GM21737 (cell line): ENCODE measurements at regions not wholly inside any gene's neighbourhood (a gene's known extent, or its start where the extent isn't known, plus 50 kb on each side); places are given as distances from the start of the nearest gene placed in this dataset.
"Not testable (repeated sequence)": the region's sequence is repeated elsewhere in the genome, so short reads cannot be mapped to it uniquely, and the experiment has no call there.

Source experiments
- ATAC-seq: cut with Tn5 transposase; IDR thresholded peaks from one replicate; pipeline ENCODE4 v1.9.1; 2021; ENCODE audit warnings: mild to moderate bottlenecking, moderate library complexity; ENCODE audit not compliant: unreplicated experiment

DNA sequence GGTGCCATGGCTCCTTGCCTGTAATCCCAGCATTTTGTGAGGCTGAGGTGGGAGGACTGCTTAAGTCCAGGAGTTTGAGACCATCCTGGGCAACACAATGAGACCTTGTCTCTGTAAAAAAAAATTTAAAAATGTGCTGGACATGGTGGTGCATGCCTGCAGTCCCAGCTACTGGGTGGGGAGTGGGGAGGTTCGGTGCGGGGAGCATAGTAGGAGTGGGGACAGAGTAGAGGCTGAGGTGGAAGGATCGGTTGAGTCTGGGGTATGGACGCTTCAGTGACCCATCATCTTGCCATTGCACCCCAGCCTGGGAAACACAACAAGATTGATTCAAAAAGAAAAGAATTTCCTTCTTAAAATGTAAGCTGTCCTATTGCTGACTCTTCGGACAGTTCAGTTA, 1490.0 kb upstream of the GBE1 start:
- no peak for ATAC-seq

DNA sequence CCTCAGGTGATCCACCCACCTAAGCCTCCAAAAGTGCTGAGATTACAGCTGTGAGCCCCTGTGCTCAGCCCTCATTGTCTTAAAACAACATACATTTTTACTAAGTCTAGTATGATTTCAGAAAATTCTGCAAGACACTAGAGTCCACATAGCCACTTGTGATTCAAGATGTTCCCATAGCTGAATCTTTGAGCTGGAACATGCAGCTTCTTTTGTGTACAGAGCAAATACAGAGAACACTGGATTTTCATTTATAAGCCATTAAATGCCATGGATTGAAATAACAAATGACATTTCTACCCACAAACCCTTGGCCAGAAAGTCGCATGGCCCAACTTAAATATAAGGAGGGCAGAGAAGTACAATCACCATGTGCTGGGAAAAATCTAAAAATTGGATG, 1489.2 kb upstream of the GBE1 start:
- no peak for ATAC-seq

DNA sequence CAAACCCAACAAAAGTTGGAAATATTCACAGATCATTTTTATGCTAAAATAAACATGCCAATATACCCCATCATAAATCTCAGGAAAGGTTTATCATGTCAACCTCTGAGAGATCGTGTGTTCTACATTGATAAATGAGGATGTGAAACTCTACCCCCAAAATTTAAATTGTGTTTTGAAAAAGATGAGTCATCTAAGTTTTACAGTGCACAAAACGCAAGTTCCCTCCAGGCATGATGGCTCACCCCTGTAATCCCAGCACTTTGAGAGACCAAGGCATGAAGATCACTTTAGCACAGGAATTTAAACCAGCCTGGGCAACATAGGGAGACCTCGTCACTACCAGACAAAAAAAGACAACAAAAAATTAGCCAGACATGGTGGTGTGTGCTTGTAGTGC, 1487.0 kb upstream of the GBE1 start:
- no peak for ATAC-seq

DNA sequence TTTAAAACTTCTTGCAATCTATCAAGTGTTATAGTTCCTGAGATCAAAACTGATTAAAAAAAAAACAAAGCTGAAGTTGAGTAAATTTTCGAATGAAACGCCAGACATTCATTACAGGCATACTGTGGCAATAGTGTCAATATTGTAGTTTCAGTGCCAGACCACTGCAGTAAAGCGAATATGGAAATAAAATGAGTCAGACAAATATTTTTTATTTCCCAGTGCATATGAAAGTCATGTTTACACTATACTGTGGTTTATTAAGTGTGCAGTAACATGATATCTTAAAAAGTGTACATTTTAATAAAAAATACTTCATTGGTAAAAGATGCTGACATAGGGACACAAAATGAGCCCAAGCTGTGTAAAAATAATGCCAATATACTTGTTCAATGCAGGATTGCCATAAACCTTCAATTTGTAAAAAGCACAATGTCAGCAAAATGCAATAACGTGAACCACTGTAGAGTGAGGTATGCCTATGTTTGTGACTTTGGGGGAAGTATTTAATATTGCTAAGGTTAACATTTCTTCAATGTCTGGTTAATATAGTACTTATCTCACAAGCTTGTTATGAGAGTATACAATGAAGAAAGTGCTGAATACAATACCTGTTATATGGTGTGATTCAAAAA, 1473.9 kb upstream of the GBE1 start:
- no peak for ATAC-seq

DNA sequence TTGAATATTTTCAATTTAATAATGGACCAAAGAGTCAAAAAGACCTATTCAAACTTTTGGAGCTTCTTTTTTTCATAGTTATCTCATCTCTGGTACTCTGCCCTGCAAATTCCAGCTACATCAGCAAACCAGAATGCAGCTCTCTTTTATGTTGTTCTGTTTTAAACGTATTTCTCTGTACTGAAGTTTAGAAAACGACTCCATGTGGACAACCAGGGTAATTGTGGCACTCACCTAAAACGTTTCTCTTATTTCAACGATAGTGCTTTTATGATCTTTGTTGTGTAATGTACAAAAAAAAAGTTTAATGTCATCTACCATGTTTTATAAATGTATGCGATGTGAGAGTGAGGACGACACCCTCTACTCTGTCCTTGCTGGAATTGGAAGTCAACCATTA, 1472.3 kb upstream of the GBE1 start:
- no peak for ATAC-seq

DNA sequence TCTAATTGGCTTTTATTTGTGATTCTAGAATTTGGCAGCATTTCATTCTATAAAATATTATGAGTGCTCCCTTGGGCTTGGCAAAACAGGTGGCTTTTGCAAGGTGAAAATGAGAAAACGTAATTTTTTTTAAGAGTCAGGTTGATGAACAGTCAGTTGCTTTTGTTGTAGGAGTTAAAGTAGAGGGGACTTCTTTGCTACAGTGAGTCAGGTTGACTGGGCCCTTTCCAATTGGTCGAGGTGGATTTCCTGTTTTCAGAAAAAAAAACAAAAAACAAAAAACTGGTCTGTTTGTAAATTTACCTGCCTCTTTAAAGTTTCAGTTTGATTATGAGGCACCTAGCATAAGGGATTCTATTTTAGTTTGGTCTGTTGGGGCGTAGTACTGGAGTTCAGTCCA, 1469.4 kb upstream of the GBE1 start:
- ATAC-seq, result no peak

DNA sequence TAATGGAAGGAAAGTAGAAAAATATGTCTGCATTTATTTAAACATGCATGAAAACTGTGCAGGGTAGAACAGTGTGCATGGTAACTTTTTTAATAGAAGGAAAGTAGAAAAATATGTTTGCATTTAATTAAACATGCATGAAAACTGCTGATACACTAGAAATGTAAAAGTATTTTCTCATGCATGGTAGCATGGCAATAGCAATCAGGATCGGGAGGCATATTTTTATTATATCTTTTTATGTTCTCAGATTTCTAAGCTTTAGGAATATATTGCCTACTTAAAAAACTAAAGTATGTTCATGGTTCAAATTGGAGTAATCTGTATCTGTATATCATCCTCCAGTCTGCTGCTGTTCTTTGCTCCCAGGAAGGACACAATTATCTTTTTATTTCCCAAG, 1468.9 kb upstream of the GBE1 start:
- ATAC-seq, result no peak

DNA sequence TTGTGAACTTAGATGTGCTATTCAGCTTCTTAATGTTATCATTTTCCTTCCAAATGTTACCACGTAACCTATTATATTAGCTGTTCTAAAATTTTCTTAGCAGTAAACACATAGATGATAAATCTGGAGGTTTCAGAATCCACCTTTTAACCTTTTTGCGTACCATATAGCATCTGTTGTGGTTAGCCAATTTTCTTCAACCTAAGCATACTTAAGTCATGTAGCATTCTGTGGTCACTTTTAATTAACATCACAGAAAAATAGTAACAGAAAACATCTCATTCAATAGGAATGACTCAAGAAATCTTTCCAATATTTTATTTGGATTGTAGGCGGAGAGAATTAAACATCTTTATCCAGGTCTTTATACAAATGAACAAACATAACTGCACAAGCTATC, 1465.3 kb upstream of the GBE1 start:
- no peak for ATAC-seq

DNA sequence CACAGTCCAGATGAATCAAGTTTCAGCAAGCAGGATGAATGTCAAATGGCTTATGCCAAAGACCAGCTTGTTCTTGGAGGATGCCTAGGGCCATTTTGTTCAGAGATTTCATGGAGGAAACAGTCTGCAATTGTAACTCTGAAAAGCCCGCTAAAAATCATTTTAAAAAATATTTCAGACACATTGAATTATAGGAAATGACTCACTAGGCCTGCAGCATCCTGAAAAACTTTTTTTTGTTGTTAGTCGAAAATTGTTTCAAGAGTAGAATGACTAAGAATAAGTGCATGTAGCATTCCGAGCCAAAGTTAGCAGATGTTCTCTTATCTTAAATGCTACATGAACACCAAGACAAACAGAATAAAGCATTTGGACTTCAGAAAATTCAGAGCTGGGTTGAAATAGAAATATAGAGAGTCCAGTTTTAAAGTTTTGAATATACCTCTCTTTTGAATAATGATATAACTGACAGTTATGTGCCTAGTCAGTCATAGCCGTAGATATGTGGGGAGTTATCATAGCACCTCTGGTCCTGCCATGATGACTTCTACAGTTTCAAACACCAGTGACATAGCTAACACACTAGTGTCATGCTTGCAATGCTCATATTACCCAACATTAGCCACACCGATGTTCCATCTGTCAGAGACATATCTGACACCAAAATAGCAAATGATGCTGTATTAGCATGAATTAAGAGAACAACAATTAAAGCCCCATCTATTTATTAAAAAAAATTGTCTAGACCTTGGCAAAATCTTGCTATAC, 1462.8 kb upstream of the GBE1 start:
- no peak for ATAC-seq

DNA sequence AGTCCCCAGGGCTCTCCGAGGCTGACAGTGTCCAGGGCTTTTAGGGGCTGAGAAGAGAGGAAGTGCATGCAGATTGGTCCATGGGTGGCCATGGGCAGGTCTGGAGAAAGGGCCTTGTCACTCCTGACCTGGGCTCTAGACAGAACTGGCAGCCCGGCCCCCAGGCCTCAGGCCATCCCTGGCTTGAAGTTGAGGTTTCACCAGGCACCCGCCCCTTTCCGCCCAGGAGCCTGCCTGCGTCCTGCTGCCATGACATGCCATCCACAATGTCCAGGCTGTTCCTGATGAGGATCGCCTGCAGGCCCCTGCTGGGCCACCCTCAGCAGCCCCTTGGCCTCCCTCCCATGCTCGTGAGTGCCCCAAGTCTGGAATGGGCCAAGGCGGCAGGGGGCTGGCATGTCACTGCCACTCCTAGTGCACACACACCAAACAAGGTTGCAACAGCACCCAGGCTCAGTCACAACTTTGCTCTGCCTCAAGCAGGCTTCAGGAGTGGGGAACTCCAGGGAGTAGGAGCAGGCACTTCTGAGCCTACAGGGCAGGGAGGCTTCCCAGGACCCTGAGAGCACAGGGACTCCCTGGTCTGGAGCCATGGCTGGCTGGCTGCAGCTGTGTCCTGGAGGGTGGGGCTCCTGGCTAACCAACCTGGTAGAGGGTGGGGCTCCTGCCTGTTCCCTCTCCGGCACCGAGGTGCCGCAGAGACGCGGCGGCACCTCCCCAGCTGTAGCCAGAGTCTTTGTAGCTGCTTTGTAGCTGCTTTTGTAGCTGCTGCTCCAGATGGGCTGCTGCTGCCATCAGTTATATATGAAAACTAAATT, 1457.1 kb upstream of the GBE1 start:
- no peak for ATAC-seq

DNA sequence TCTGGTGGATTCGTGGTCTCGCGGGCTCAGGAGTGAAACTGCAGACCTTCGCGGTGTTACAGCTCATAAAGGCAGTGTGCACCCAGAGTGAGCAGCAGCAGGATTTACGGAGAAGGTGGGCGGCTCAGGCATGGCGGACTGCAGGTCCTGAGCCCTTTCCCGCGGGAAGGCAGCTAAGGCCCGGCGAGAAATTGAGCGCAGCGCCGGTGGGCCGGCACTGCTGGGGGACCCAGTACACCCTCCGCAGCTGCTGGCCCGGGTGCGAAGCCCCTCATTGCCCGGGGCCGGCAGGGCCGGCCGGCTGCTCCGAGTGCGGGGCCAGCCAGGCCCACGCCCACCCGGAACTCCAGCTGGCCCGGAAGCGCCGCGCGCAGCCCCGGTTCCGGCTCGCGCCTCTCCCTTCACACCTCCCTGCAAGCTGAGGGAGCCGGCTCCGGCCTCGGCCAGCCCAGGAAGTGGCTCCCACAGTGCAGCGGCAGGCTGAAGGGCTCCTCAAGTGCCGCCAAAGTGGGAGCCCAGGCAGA, 1456.2 kb upstream of the GBE1 start:
- not testable (repeated sequence) for ATAC-seq

DNA sequence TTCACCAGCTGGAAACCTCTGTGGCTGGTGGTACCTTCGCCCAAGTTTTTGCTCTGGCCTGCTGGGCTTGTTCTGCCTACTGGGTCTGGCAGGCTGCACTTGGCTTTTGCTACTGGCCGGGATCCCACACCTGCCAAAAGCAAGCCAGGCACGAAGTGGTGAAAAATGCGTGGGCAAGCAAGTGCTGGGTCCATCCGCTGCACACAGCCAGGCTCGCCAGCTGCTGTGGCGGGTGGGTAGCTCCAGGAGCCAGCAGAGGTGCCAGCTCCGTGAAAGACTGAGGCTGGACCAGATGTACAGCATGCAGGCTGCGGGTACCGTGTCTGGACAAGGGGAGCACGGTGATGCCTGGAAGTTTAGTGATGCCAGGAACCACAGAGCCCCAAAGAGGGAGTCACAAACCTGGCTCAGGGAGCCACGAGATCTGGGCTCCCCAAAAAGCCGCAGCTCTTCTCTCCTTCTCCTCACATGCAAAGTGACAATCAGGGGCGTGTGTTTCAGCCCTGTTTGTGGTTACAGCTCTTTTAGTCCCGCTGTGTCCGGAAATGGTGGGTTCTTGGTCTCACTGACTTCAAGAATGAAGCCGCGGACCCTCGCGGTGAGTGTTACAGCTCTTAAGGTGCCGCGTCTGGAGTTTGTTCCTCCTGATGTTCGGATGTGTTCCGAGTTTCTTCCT, 1455.6 kb upstream of the GBE1 start:
- ATAC-seq, result no peak

DNA sequence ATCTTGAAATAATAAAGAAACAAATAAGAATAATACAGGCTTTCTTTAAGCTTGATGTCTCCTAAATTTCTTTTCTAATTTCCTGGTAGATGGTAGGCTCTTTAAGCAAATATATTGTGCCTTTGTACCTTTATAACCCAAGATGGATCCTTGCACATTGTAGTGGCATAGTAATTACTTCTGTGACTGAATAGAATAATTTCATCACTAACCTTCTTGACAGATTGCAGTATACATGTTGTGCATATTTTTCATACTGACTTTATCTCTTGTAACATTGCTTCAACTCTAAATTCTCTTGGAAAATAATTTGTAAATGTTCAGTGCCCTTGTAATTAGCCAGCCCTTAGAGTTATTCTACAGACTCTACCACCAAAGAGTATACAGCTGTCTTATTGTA, 1433.8 kb upstream of the GBE1 start:
- no peak for ATAC-seq

DNA sequence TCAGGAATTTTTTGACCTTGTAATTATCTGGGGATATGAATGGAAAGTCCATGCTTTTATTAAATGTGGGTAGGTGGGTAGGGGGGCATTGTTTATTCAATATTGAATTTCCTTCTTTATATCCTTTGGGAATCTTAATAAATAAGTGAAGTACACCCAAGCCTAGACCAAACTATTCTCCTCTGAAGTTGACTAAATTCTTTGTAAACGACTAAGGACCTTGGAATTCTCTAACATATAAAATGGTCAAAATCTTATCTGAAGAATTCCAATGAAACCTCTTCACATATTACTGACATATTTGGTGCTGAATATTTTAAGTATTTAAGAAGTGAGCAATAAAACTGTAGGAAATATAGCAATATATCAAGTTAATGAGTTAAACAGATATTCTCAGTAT, 1432.1 kb upstream of the GBE1 start:
- no peak for ATAC-seq

DNA sequence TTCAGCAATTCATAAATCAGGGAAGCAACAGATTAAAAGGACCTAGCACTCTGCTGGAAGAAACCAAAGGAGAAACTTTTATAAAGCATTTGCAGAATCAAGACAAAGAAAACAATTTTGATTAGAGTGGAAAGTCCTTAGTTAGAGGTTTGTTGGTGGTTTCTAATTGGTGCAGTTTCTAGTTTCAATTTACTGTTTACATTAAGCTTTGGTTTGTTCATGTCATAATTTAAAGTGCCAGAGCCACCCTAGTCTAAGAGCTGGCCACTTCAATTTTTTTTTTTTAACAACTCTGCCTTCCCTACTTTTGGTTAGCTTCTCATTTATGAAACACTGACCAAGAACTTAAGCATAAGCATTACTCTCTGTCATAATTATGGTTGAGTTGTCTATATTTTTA, 1428.2 kb upstream of the GBE1 start:
- ATAC-seq, result no peak

DNA sequence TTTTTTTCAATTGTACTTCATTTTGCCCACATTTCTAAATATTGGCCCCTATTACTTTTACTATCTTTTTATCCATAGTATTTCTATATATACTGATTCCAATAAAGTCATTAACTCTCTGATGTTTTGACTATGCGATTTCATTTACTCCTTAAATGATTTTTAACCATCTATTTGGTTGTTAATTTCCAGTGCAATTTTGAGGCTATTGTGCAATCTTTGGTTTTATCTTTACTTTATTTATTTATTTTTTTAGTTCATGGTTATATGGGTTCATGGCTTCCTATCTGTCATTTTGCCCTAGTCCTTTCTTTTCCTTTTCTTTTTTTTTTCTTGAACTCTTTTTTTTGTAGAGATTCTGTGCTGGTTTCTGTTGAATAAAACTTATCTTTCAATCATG, 1408.0 kb upstream of the GBE1 start:
- no peak for ATAC-seq

DNA sequence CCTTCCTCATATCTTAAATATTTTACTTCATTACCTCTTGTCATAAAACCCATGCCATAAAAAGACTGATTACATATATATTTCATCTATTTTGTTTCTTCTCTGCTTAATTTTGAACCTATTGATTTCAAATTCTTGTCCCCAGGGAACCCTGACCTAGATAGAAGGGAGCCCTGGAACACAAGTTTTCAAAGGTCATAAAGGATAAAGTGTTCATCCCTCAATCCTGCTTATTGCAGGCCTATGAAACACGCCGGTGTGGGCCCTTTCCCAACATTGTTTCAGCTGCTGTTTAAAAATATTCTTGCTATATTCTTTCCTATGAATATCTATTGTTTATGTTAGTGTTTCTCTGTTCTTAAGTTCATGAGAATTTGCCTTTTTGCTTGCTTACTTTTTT, 1389.5 kb upstream of the GBE1 start:
- ATAC-seq, result no peak

DNA sequence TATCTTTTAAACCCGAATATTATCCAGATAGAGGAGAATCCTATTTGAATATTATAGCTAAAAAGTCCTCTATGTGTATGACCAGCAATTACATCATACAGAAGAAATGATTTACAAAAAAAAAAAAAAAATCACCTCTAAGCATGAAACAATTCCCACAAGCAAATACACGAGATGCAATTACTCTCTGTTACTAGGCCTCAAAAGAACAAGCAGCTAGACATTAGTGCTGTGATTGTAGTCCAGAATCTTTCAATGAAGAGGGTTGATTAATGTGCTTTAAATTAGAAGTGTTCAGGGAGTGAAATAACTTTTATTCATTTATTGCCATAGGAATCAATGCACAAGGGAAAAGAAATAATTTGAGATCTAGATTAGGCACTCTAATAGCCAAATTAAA, 1379.5 kb upstream of the GBE1 start:
- ATAC-seq, result no peak

DNA sequence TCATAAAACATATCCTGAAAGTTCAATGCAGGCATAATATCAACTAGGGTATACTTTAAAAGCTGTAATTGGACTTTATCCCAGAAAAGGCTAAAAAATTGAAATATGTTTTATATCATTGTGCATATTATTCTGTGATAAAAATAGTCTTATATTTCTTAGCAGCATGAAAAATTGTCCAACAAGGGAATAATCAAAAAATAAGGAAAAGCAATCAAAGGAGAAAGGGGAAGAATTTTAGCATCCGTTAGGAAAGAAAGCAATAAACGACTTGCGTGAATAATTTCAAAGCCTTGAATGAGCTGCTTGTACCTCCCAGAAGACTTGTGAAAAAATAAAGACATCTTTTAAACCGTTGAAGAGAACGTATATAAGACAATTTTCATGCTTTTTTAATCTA, 1369.8 kb upstream of the GBE1 start:
- ATAC-seq, result no peak

DNA sequence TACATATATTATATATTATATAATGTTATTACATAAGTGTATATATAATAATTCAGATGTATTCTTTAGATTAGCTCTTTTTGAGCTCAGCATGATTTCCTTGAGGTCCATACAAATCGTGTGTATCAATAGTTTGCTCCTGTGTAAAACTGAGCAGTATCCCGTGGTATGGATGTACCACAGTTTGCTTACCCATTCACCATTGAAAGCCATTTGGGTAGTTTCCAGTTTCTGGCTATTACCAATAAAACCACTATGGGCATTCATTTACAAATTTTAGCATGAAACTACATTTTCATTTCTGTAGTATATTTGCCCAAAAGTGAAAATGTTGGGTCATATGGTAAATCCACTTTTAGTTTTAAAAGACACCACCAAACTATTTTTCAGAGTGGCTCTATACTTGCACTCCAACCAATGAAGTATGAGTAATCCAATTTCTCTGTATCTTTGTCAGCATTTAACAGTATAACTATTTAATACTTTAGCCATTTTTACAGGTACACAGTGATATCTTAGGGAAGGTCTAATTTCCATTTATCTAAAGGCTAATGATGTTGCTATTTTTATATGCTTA, 1361.4 kb upstream of the GBE1 start:
- no peak for ATAC-seq

DNA sequence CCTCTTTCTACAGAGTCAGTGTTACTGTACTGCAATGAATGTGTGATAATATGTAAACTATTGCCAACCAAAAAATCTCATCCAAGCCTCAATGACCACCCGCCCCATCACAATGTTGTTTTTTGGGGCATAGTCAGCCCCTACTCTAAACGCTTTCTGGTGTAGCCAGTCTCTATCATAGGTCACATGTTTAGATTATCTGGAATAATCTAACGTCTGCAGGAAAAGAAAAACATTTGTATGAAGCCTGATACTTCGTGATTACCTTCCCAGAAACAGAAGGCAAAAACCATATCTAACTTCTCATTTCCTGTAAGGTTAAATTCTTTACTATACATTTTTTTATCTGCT, 1331.8 kb upstream of the GBE1 start:
- ATAC-seq, result no peak
